ENCODE measurements at regions not wholly inside any gene's neighbourhood (a gene's known extent, or its start where the extent isn't known, plus 50 kb on each side); places are given as distances from the start of the nearest gene placed in this dataset.

- H3K27ac ChIP-seq (ENCODE audit: low read depth in 1 of 2, low read length in 1 of 2), result no peak overlapping the region
- H3K4me1 ChIP-seq (ENCODE audit: control insufficient read depth in 5 of 5, insufficient read depth in 5 of 5, low read length in 5 of 5), result no peaks in the 10 kb centered on the region
- no peaks in the 10 kb centered on the region for H3K9me3 ChIP-seq (ENCODE audit: control insufficient read depth in 4 of 4, insufficient read depth in 3 of 4, low read length in 3 of 4)
- no peaks in the 10 kb centered on the region for H3K27me3 ChIP-seq (ENCODE audit: control insufficient read depth in 3 of 3, insufficient read depth in 3 of 3, low read length in 2 of 3)
- no peak for TF ChIP-seq CTCF (IDR thresholded peaks at IDR 0.05; ENCODE audit: control extremely low read depth, extremely low read depth)
- WGBS, 2 donors, result 88 to 89% methylated on average over 6 of the region's 6 CpGs
- H3K36me3 ChIP-seq (ENCODE audit: control insufficient read depth in 4 of 4, insufficient read depth in 4 of 4, low read length in 4 of 4), result no peaks in the 10 kb centered on the region
- H3K9ac ChIP-seq (ENCODE audit: insufficient read depth in 1 of 2, low read length in 2 of 2), result no peak overlapping the region
- DNase-seq, result no peak
- no peak for ATAC-seq (ENCODE audit: insufficient read depth, low FRiP score)
- H3K4me3 ChIP-seq, result no peak overlapping the region
Measured at GRCh38 chr11:71358963-71359567, 89.1 kb downstream of the DHCR7 start.

- 83 to 85% methylated on average over 10 of the region's 10 CpGs for WGBS, 2 donors
- no peaks in the 10 kb centered on the region for H3K9me3 ChIP-seq (ENCODE audit: control insufficient read depth in 4 of 4, insufficient read depth in 3 of 4, low read length in 3 of 4)
- no peak for DNase-seq
- H3K27ac ChIP-seq (ENCODE audit: low read depth in 1 of 2, low read length in 1 of 2), result no peak overlapping the region
- no peak for ATAC-seq (ENCODE audit: insufficient read depth, low FRiP score)
- no peak overlapping the region for H3K9ac ChIP-seq (ENCODE audit: insufficient read depth in 1 of 2, low read length in 2 of 2)
- TF ChIP-seq CTCF (IDR thresholded peaks at IDR 0.05; ENCODE audit: control extremely low read depth, extremely low read depth), result no peak
- H3K36me3 ChIP-seq (ENCODE audit: control insufficient read depth in 4 of 4, insufficient read depth in 4 of 4, low read length in 4 of 4), result no peaks in the 10 kb centered on the region
- no peaks in the 10 kb centered on the region for H3K27me3 ChIP-seq (ENCODE audit: control insufficient read depth in 3 of 3, insufficient read depth in 3 of 3, low read length in 2 of 3)
- no peak overlapping the region for H3K4me3 ChIP-seq
- H3K4me1 ChIP-seq (ENCODE audit: control insufficient read depth in 5 of 5, insufficient read depth in 5 of 5, low read length in 5 of 5), result no peaks in the 10 kb centered on the region
Measured at GRCh38 chr11:71358122-71358728, 90.0 kb downstream of the DHCR7 start.

GRCh38 chr11:71357414-71357813, 90.8 kb downstream of the DHCR7 start:
- DNase-seq (no peak), ATAC-seq (ENCODE audit: insufficient read depth, low FRiP score) (no peak)
- H3K4me3 ChIP-seq, result no peak overlapping the region
- no peak overlapping the region for H3K9ac ChIP-seq (ENCODE audit: insufficient read depth in 1 of 2, low read length in 2 of 2)
- no peaks in the 10 kb centered on the region for H3K27me3 ChIP-seq (ENCODE audit: control insufficient read depth in 3 of 3, insufficient read depth in 3 of 3, low read length in 2 of 3)
- H3K36me3 ChIP-seq (ENCODE audit: control insufficient read depth in 4 of 4, insufficient read depth in 4 of 4, low read length in 4 of 4), result no peaks in the 10 kb centered on the region
- no peaks in the 10 kb centered on the region for H3K4me1 ChIP-seq (ENCODE audit: control insufficient read depth in 5 of 5, insufficient read depth in 5 of 5, low read length in 5 of 5)
- no peak overlapping the region for H3K27ac ChIP-seq (ENCODE audit: low read depth in 1 of 2, low read length in 1 of 2)
- TF ChIP-seq CTCF (IDR thresholded peaks at IDR 0.05; ENCODE audit: control extremely low read depth, extremely low read depth), result no peak
- WGBS, 2 donors, result 87 to 88% methylated on average over 9 of the region's 9 CpGs
- no peaks in the 10 kb centered on the region for H3K9me3 ChIP-seq (ENCODE audit: control insufficient read depth in 4 of 4, insufficient read depth in 3 of 4, low read length in 3 of 4)

- Histone ChIP-seq H3K36me3 (ENCODE audit: control insufficient read depth in 4 of 4, insufficient read depth in 4 of 4, low read length in 4 of 4) (no peaks in the 10 kb centered on the region), H3K9me3 (ENCODE audit: control insufficient read depth in 4 of 4, insufficient read depth in 3 of 4, low read length in 3 of 4) (no peaks in the 10 kb centered on the region), H3K4me3 (no peak overlapping the region), H3K4me1 (ENCODE audit: control insufficient read depth in 5 of 5, insufficient read depth in 5 of 5, low read length in 5 of 5) (no peaks in the 10 kb centered on the region), H3K27me3 (ENCODE audit: control insufficient read depth in 3 of 3, insufficient read depth in 3 of 3, low read length in 2 of 3) (no peaks in the 10 kb centered on the region), H3K9ac (ENCODE audit: insufficient read depth in 1 of 2, low read length in 2 of 2) (no peak overlapping the region), H3K27ac (ENCODE audit: low read depth in 1 of 2, low read length in 1 of 2) (no peak overlapping the region)
- DNase-seq, result no peak
- ATAC-seq (ENCODE audit: insufficient read depth, low FRiP score), result no peak
- no peak for TF ChIP-seq CTCF (IDR thresholded peaks at IDR 0.05; ENCODE audit: control extremely low read depth, extremely low read depth)
- WGBS, 2 donors, result 77 to 81% methylated on average over 6 of the region's 6 CpGs
Measured at GRCh38 chr11:71356904-71357303, 91.3 kb downstream of the DHCR7 start.

Data from lung (tissue), 11 donors.